Right lobe of liver (tissue), 4 donors: ENCODE measurements at regions not wholly inside any gene's neighbourhood (a gene's known extent, or its start where the extent isn't known, plus 50 kb on each side); places are given as distances from the start of the nearest gene placed in this dataset.

Source experiments
- POLR2A ChIP-seq: fragments of 450-650 bp; IDR thresholded peaks from one replicate; pipeline ENCODE4 v1.6.1; 2017; ENCODE audit warnings: antibody characterized with exemption, mild to moderate bottlenecking
- TF ChIP-seq, protein P1 (sequence below), 4 donors: fragments of 200-600 bp in 3 of 4; fragments of 450-650 bp in 1 of 4; IDR thresholded peaks; one replicate each; pipeline versions ENCODE4 v1.5.1 to v1.8.0; 2016 to 2022; ENCODE audit warnings: antibody characterized with exemption in 4 of 4, mild to moderate bottlenecking in 2 of 4
- donor health status: DM: no; HTN: no; CAD: no.
- donor health status: DM: no; HTN: no; CAD: no.
- donor health status: DM: no; HTN: yes; CAD: no.

DNA sequence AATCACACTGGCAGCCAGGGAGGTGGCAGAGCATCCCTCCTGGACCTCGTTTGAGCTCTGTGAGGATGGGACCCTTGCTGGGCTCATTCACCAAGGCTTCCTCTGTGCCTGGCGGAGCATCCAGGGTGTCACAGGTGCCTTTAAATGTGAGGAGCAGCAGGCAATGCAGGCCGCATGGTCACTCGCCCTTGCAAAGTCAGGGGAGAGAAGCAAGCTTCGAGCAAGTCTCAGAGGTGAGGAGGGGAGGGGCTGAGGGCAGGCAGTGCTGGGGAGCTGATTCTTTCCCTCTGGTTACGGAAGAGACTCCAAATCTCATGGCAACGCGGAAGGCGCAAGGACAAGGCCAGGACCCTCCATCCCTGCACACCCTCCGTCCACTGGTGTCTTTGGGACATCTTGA lies 182.7 kb upstream of the PMEPA1 start:
- TF ChIP-seq, protein P1, sequence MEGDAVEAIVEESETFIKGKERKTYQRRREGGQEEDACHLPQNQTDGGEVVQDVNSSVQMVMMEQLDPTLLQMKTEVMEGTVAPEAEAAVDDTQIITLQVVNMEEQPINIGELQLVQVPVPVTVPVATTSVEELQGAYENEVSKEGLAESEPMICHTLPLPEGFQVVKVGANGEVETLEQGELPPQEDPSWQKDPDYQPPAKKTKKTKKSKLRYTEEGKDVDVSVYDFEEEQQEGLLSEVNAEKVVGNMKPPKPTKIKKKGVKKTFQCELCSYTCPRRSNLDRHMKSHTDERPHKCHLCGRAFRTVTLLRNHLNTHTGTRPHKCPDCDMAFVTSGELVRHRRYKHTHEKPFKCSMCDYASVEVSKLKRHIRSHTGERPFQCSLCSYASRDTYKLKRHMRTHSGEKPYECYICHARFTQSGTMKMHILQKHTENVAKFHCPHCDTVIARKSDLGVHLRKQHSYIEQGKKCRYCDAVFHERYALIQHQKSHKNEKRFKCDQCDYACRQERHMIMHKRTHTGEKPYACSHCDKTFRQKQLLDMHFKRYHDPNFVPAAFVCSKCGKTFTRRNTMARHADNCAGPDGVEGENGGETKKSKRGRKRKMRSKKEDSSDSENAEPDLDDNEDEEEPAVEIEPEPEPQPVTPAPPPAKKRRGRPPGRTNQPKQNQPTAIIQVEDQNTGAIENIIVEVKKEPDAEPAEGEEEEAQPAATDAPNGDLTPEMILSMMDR (IDR thresholded peaks at IDR 0.05), result no peak
- no peak for TF ChIP-seq POLR2A
